Myocyte (in vitro differentiated cells): ENCODE measurements at regions not wholly inside any gene's neighbourhood (a gene's known extent, or its start where the extent isn't known, plus 50 kb on each side); places are given as distances from the start of the nearest gene placed in this dataset.
"Not testable (repeated sequence)": the region's sequence is repeated elsewhere in the genome, so short reads cannot be mapped to it uniquely, and the experiment has no call there.

Experiments
- DNase-seq: peaks from one replicate; pipeline ENCODE4 v3.0.0-alpha.2; 2012; ENCODE audit warnings: low read depth

DNA sequence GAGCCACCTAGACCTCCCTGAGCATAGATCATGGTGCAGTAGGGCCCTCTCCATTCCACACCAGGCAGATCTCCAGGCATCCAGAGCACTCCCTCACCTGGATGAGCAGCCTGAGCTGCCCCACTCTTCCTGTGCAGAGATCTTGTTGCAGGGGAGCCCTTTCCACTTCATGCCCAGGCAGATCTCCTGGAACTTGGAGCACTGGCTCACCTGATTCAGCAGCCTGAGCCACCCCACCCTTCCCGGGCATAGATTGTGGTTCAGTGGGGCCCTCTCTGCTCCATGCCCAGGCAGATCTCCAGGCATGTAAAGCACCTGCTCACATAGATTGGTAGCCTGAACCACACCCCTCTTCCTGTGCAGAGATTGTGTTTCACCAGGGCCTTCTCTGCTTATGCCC, 78.0 kb downstream of the SEC16B start:
- DNase-seq = no peak

GRCh38 chr1:177890479-177890878, 79.4 kb downstream of the SEC16B start:
- no peak for DNase-seq

GRCh38 chr1:177884479-177885021, 85.3 kb downstream of the SEC16B start:
- no peak for DNase-seq

- no peak for DNase-seq
These were observed 86.3 kb downstream of the SEC16B start for GRCh38 chr1:177883581-177883980.

DNA sequence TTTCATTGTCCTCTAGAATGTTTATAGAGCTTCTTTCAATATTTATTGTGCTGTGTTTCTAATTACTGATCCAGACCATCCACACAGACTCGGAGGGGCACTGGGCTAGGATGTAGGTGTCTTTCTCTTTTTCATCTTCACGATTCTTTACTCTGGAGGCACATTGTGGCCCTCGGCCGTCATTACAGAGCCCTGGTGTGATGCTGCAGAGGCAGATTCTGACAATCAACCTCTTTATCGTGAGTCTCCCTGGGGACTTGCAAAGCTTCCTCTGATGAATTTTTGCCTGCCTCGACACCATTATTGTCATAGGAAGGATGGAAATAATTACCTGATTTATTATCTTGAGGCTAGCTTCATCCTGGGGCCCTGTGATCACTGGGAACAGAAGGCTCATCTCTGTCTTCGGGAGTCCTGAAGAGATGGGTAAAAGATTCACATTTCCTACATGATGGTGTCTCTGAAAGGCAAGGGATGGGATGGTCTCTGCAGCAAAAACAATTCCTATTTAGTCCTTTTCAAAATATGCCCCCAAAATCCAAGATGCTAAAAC, 89.4 kb downstream of the SEC16B start:
- DNase-seq = no peak

DNA sequence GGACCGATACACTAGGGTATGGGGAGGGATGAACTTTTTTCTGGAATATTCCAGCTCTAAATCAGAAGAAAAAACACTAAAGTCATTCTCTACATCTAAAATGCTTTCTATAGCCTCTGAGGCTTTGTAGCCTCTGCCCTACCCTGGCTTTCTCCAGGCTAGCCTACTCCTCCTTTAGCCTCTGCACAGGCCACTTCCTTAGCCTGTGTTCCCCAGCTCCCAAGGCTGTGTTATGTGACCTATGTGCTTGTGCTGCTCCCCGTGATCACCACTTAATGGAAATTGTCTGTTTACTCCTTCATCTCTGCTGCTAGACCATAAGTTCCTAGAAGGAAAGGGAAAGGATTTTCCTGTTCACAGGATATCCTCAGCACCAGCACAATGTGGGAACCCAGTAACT, 92.8 kb downstream of the SEC16B start:
- no peak for DNase-seq

DNA sequence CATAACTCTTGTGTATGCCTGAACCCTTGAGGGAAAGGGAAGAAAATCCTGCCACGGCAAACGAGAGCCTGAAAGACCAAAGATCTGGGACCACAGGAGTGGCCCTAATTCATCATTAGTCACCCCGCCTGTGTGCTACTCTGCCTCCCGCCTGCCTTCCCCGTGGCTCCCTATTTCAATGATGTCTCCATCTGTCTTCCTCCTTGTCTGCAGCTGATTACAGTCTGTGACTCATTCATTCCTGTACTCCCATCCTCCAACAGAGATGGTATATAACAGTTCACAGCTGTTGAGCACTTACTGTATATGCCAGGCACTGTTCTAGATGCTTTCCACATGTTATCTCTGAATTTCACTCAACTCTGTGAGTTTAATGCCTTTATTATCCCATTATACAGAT, 96.6 kb downstream of the SEC16B start:
- DNase-seq = peak; percentile 74

- DNase-seq = no peak
These were observed 97.5 kb downstream of the SEC16B start for GRCh38 chr1:177872308-177872900.

GRCh38 chr1:177871613-177872307, 98.1 kb downstream of the SEC16B start:
- no peak for DNase-seq

GRCh38 chr1:177869586-177869985, 100.3 kb downstream of the SEC16B start:
- no peak for DNase-seq

DNA sequence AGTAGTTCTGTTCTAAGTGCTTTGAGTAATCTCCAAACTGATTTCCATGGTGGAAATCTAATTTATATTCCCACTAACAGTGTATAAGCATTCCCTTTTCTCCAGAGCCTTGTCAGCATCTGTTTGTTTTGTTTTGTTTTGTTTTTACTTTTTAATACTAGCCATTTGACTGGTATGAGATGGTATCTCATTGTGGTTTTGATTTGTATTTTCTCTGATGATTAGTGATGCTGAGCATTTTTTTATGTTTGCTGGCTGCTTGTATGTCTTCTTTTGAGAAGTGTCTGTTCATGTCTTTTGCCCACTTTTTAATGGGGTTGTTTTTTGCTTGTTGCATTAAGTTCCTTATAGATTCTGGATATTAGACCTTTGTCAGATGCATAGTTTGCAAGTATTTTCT, 100.8 kb downstream of the SEC16B start:
- not testable (repeated sequence) for DNase-seq

DNA sequence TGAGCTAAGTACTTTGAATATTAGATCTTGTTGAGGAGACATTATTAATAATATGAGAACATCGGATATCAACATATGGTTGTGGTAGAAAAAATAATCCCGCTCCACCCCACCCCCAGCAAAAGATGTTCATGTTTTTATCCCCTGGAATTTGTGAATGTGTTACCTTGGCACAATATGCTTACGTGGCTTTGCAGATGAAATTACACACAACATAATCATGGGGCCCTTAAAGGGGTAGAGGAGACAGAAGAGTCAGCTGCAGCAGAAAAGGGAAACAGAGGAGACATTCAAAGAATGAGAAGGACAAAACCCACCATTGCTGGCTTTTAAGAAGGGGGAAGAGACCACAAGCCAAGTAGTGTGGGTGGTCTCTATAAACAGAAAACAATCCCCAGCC, 104.1 kb downstream of the SEC16B start:
- DNase-seq = no peak

DNA sequence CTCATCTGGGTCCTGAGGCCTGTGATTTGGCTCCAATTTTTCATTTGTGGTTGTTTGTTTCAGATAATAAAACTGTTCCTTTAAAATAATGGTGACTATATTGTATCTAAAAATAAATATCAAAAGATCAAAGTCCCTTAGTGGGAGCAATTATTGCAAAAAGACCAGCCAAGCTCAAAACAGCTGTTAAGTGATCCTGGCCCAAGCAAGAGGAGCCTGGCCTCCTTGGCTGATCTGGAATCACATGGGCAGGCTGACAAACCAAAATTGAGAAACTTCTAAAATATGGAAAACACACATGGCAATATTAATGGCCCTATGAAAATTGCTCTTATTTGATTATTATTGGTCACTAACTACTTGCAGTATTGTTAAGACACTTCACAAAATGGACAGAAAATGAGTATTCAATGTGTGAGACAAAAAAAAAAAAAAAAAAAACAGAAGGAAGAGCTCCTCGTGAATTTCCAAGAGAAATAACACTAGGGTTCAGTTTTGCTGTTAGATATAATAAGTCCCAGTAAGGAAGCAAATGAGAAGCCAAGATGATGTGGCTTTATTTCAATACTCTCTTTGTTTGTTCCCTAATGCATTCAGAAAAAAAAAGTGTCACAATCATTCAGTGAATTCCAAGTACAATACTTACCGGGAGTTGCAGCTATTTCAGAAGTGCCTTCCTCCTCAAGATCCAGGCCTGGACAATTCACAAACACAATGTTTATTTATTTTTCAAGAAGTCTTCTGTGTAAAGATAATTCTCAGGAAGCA, 105.1 kb downstream of the SEC16B start:
- peak; percentile 58 for DNase-seq

GRCh38 chr1:177863796-177864195, 106.1 kb downstream of the SEC16B start:
- DNase-seq = no peak

DNA sequence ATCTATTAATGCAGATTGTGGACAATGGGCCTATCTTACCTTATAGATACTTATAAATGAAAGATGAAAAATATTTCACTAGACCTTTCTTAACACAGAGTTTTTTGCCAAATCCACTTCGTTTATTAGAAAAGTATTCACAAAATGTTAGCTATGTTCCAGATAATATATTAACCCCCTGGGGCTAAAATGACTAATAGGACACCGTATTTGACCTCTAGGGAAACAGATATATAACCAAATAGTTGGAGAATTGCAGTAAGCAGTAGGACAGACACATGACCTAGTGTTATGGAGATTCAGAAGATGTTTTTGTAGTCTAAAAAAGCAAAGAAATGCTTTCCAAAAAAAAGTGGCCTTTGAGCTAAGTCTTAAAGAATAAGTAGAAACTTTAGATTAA, 106.9 kb downstream of the SEC16B start:
- DNase-seq = no peak

DNA sequence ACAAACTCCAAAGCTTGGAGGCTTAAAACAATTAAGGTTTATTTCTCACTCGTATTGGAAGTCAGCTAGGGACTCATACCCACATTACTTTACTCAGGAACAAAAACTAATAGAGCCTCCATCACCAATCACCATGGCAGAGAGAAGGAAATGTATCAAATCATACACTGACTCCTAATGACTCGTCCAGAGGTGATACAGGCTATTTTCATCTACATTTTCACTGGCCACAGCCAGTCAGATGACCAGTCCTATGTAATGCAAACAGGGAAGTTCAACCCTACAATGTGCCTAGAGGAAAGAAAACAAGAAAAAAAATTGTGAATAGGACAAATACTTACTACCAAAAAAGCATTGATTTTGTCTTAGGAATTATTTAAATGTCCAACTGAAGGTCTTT, 110.3 kb downstream of the SEC16B start:
- DNase-seq = no peak

DNA sequence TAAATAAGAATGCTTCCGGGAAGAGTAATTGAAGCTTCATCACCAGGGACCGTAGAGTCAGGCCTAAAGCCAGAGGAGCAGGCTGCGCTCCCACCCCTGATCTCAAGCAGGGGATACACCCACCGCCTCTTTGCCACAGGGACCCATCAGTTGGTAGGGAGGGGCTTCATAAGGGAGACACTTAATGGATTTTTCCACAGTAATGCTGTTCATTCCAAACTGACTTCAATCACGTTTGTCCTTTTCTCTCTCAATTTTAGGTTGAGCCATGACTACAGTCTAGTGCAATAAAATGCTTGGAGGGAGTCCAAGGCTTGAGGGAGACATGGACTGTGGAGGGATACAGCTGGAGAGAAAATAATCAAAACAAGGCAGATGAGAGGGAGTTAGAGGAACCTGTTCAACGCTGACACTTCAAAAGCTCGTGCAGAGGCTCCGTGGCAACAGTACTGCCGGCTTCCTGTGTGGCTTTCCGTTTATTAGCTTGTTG, 111.5 kb downstream of the SEC16B start:
- peak; percentile 49 for DNase-seq

DNA sequence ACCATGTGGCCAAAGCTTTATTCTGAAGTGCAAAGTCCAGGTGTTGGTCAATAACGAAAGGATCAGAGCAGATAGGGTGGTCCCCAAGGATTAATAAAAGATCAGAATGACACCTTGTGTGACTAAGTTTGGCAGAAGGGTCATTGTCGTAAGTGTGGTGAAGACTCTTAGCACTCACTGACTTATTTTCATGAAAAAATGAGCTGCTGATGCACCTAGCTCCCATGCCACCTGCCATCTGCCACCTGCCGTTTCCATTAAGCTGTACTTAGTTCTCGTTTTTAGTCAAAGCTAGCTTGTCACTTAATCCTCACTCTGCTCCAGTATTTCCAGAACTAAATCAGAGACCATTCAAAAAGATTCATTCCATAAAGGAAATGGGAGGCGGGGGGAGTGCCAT, 112.6 kb downstream of the SEC16B start:
- no peak for DNase-seq

GRCh38 chr1:177854951-177855350, 114.9 kb downstream of the SEC16B start:
- DNase-seq = no peak

GRCh38 chr1:177849579-177850290, 120.1 kb downstream of the SEC16B start:
- no peak for DNase-seq

GRCh38 chr1:177849130-177849529, 120.7 kb downstream of the SEC16B start:
- DNase-seq = peak; percentile 94
